ENCODE measurements at regions not wholly inside any gene's neighbourhood (a gene's known extent, or its start where the extent isn't known, plus 50 kb on each side); places are given as distances from the start of the nearest gene placed in this dataset.

GRCh38 chr9:12141422-12141821 is 551.8 kb upstream of the TYRP1 start:
- no peak for TF ChIP-seq POLR2A (IDR thresholded peaks at IDR 0.05; ENCODE audit: low read length)
- no peak for TF ChIP-seq GATA1 (IDR thresholded peaks at IDR 0.05; ENCODE audit: low read depth, low read length)
